ENCODE measurements at regions not wholly inside any gene's neighbourhood (a gene's known extent, or its start where the extent isn't known, plus 50 kb on each side); places are given as distances from the start of the nearest gene placed in this dataset.

- no peak overlapping the region for H3K4me3 ChIP-seq (ENCODE audit: low read length)
- no peak for TF ChIP-seq CTCF (conservative IDR thresholded peaks at IDR 0.05; ENCODE audit: low read depth, low read length)
- DNase-seq (ENCODE audit: low read depth) = no peak
These were observed 509.6 kb upstream of the POU3F3 start for GRCh38 chr2:104344306-104344705.

GRCh38 chr2:104344985-104345384 is 508.9 kb upstream of the POU3F3 start:
- no peak overlapping the region for H3K4me3 ChIP-seq (ENCODE audit: low read length)
- TF ChIP-seq CTCF (conservative IDR thresholded peaks at IDR 0.05; ENCODE audit: low read depth, low read length) = no peak

GRCh38 chr2:104358122-104358521 is 495.8 kb upstream of the POU3F3 start:
- no peak overlapping the region for H3K4me3 ChIP-seq (ENCODE audit: low read length)
- no peak for DNase-seq (ENCODE audit: low read depth)
- TF ChIP-seq CTCF (conservative IDR thresholded peaks at IDR 0.05; ENCODE audit: low read depth, low read length) = no peak

More at GRCh38 chr2:104344985-104345384, 508.9 kb upstream of the POU3F3 start:
- DNase-seq (ENCODE audit: low read depth) = no peak

GRCh38 chr2:104361414-104361813 is 492.5 kb upstream of the POU3F3 start:
- H3K4me3 ChIP-seq (ENCODE audit: low read length) = no peak overlapping the region
- no peak for DNase-seq (ENCODE audit: low read depth)
- TF ChIP-seq CTCF (conservative IDR thresholded peaks at IDR 0.05; ENCODE audit: low read depth, low read length) = no peak

- no peak for TF ChIP-seq CTCF (conservative IDR thresholded peaks at IDR 0.05; ENCODE audit: low read depth, low read length)
- no peak overlapping the region for H3K4me3 ChIP-seq (ENCODE audit: low read length)
- no peak for DNase-seq (ENCODE audit: low read depth)
These were observed 485.8 kb upstream of the POU3F3 start for GRCh38 chr2:104368089-104368488.

- DNase-seq (ENCODE audit: low read depth) = no peak
- TF ChIP-seq CTCF (conservative IDR thresholded peaks at IDR 0.05; ENCODE audit: low read depth, low read length) = no peak
- no peak overlapping the region for H3K4me3 ChIP-seq (ENCODE audit: low read length)
These were observed 482.7 kb upstream of the POU3F3 start for GRCh38 chr2:104371087-104371781.

- H3K4me3 ChIP-seq (ENCODE audit: low read length) = no peak overlapping the region
- TF ChIP-seq CTCF (conservative IDR thresholded peaks at IDR 0.05; ENCODE audit: low read depth, low read length) = no peak
- no peak for DNase-seq (ENCODE audit: low read depth)
These were observed 478.7 kb upstream of the POU3F3 start for GRCh38 chr2:104375206-104375605.
